Endodermal cell (in vitro differentiated cells): ENCODE measurements at regions not wholly inside any gene's neighbourhood (a gene's known extent, or its start where the extent isn't known, plus 50 kb on each side); places are given as distances from the start of the nearest gene placed in this dataset.

Source experiments
- DNase-seq: peaks from one replicate; pipeline ENCODE4 v3.0.0-alpha.2; 2017
- H3K27ac ChIP-seq: 2 replicates; pipeline ENCODE4 v1.5.1; 2013; ENCODE audit warnings: mild to moderate bottlenecking, low read depth, low read length, moderate library complexity
- H3K27me3 ChIP-seq: 2 replicates; pipeline ENCODE4 v1.6.1; 2013; ENCODE audit warnings: mild to moderate bottlenecking, low read length, moderate library complexity; ENCODE audit not compliant: insufficient read depth, control insufficient read depth, poor library complexity, severe bottlenecking
- H3K36me3 ChIP-seq: 2 replicates; pipeline ENCODE4 v1.7.0; 2013; ENCODE audit warnings: mild to moderate bottlenecking, low read length, moderate library complexity; ENCODE audit not compliant: control insufficient read depth, insufficient read depth
- H3K4me1 ChIP-seq: one replicate; pipeline ENCODE4 v1.7.0; 2013; ENCODE audit warnings: low read length; ENCODE audit not compliant: control insufficient read depth, insufficient read depth
- H3K4me3 ChIP-seq: 2 replicates; pipeline ENCODE4 v1.5.1; 2013; ENCODE audit warnings: mild to moderate bottlenecking, low read length, moderate library complexity
- H3K9ac ChIP-seq: 2 replicates; pipeline ENCODE4 v1.6.1; 2013; ENCODE audit warnings: mild to moderate bottlenecking, low read length, moderate library complexity; ENCODE audit not compliant: poor library complexity, severe bottlenecking; ENCODE audit errors: extremely low read depth
- H3K9me3 ChIP-seq: 2 replicates; pipeline ENCODE4 v1.6.1; 2013; ENCODE audit warnings: mild to moderate bottlenecking, low read length, moderate library complexity; ENCODE audit not compliant: control insufficient read depth
- H3K27ac Mint-ChIP-seq: 2 replicates; pipeline ENCODE4 v1.8.0; 2020; ENCODE audit warnings: mixed read lengths
- H3K27me3 Mint-ChIP-seq: 2 replicates; pipeline ENCODE4 v1.8.0; 2021; ENCODE audit warnings: mild to moderate bottlenecking, mixed read lengths; ENCODE audit not compliant: insufficient read depth
- H3K36me3 Mint-ChIP-seq: 2 replicates; pipeline ENCODE4 v1.8.0; 2020; ENCODE audit warnings: low read depth, mixed read lengths
- H3K4me1 Mint-ChIP-seq: 2 replicates; pipeline ENCODE4 v1.8.0; 2020; ENCODE audit warnings: mixed read lengths
- H3K4me3 Mint-ChIP-seq: 2 replicates; pipeline ENCODE4 v1.8.0; 2020; ENCODE audit warnings: mild to moderate bottlenecking, moderate library complexity, mixed read lengths
- H3K9me3 Mint-ChIP-seq: 2 replicates; pipeline ENCODE4 v1.8.0; 2020; ENCODE audit warnings: mild to moderate bottlenecking, mixed read lengths
- WGBS, 2 experiments: methylation state at CpG; one replicate each; pipeline versions ENCODE4 v1.1.5 to v1.1.7; 2013; ENCODE audit warnings: missing lambda C conversion rate in 2 of 2, mixed read lengths in 1 of 2; ENCODE audit not compliant: insufficient coverage in 1 of 2, insufficient read length in 1 of 2; 5-methylcytosine and 5-hydroxymethylcytosine counted together
- TF ChIP-seq, protein P1 (sequence below): fragments of 200-600 bp; sonication (generic); conservative IDR thresholded peaks from 2 replicates; pipeline ENCODE4 v1.5.0; 2021; ENCODE audit warnings: antibody characterized with exemption, mild to moderate bottlenecking

DNA sequence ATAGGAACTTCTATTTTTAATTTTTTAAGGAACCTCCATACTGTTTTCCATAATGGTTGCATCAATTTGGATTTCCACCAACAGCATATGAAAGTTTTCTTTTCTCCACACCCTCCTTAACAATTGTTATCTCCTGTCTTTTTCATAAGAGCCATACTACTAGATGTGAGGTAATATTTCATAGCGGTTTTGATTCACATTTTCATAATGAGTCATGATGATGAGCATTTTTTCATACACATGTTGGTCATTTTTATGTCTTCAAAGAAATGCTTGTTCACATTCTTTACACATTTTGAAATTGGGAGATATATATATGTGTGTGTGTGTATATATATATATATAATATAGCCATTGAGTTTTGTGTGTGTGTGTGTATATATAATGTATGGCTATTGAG is 420.3 kb upstream of the PCDH9 start:
- DNase-seq = no peak

DNA sequence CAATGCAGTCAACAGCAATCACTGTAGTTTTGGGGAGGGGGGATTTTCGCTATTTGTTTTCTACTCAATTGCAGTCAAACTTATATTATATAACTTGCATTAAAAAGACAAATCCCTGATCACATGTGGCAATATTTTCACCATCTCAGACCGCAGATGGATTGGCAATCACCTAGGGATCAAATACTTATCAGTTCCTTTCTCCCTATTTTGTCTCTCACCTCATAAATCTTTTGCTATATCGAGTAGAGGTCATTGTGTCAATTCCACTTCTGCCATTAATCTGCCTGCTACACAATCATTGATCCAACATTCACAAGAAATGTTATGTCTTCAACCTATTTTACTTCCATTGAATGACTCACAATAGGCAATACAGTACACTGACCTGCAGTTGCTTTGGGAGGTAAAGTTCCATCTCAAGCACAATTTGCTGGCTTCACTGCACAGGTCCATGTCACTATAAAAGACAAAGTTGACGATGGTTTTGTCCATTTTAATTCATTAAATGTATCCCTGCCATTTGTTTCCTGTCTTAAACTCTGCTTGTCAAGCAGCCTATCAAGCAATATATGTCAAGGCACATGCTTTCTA is 415.8 kb upstream of the PCDH9 start:
- H3K27me3 ChIP-seq = no peaks in the 10 kb centered on the region
- Mint-ChIP-seq H3K9me3 (no peaks in the 10 kb centered on the region), H3K4me1 (no peaks in the 10 kb centered on the region), H3K36me3 (no peaks in the 10 kb centered on the region), H3K4me3 (no peak overlapping the region), H3K27ac (no peak overlapping the region), H3K27me3 (no peaks in the 10 kb centered on the region)
- DNase-seq = no peak
- H3K27ac ChIP-seq = no peak overlapping the region
- H3K4me1 ChIP-seq = no peaks in the 10 kb centered on the region
- no peaks in the 10 kb centered on the region for H3K9me3 ChIP-seq
- WGBS, 2 experiments = 92 to 96% methylated on average over 3 of the region's 4 CpGs
- TF ChIP-seq, protein P1, sequence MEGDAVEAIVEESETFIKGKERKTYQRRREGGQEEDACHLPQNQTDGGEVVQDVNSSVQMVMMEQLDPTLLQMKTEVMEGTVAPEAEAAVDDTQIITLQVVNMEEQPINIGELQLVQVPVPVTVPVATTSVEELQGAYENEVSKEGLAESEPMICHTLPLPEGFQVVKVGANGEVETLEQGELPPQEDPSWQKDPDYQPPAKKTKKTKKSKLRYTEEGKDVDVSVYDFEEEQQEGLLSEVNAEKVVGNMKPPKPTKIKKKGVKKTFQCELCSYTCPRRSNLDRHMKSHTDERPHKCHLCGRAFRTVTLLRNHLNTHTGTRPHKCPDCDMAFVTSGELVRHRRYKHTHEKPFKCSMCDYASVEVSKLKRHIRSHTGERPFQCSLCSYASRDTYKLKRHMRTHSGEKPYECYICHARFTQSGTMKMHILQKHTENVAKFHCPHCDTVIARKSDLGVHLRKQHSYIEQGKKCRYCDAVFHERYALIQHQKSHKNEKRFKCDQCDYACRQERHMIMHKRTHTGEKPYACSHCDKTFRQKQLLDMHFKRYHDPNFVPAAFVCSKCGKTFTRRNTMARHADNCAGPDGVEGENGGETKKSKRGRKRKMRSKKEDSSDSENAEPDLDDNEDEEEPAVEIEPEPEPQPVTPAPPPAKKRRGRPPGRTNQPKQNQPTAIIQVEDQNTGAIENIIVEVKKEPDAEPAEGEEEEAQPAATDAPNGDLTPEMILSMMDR = no peak
- H3K36me3 ChIP-seq = no peaks in the 10 kb centered on the region
- no peak overlapping the region for H3K4me3 ChIP-seq
- H3K9ac ChIP-seq = no peak overlapping the region

More for the DNA sequence above, 420.3 kb upstream of the PCDH9 start:
- H3K36me3 ChIP-seq = no peaks in the 10 kb centered on the region
- peaks cover 7% of the 10 kb centered on the region for H3K4me1 ChIP-seq
- WGBS, 2 experiments = 100% methylated on average over 1 of the region's 1 CpG; no CpG with 5 or more reads in 1 of the 2 experiments
- no peak overlapping the region for H3K9ac ChIP-seq
- Mint-ChIP-seq H3K4me1 (peaks cover 2% of the 10 kb centered on the region), H3K4me3 (no peak overlapping the region), H3K27ac (no peak overlapping the region), H3K27me3 (no peaks in the 10 kb centered on the region), H3K36me3 (no peaks in the 10 kb centered on the region), H3K9me3 (no peaks in the 10 kb centered on the region)
- H3K9me3 ChIP-seq = no peaks in the 10 kb centered on the region
- H3K27me3 ChIP-seq = no peaks in the 10 kb centered on the region
- H3K4me3 ChIP-seq = no peak overlapping the region
- TF ChIP-seq, protein P1 = no peak
- no peak overlapping the region for H3K27ac ChIP-seq

DNA sequence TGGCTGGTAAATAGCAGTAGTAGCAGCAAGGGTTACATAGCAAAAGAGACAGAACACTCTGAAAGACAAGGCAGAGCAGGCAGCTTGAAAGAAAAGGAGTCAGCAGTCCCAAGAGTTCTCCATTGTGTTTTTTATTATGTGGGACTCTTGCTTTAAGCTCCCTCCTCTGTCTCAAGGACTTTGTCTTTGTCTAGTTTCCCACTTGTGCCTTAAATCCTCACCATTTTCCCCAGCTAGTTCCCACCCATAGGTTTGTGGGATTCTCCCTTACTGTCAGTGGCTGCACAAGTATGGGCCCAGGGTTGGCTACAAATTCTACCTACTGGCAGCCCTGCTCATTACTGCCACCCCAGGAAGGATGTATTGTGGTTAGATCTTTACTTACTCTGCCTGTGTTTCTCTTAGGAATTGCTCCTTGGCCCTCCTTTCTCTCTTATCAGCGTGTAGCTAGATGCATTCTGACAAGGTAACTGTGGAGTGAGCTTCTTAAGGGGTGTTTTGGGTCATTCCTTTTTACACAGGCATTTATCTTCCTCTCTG is 413.4 kb upstream of the PCDH9 start:
- Mint-ChIP-seq H3K4me1 (no peaks in the 10 kb centered on the region), H3K4me3 (no peak overlapping the region), H3K36me3 (no peaks in the 10 kb centered on the region), H3K27ac (no peak overlapping the region), H3K27me3 (no peaks in the 10 kb centered on the region), H3K9me3 (no peaks in the 10 kb centered on the region)
- Histone ChIP-seq H3K4me1 (no peaks in the 10 kb centered on the region), H3K36me3 (no peaks in the 10 kb centered on the region), H3K9me3 (no peaks in the 10 kb centered on the region), H3K27ac (no peak overlapping the region), H3K27me3 (no peaks in the 10 kb centered on the region), H3K4me3 (no peak overlapping the region), H3K9ac (no peak overlapping the region)
- WGBS, 2 experiments = no CpG with 5 or more reads among the region's 1 CpG
- peak; percentile 72 for DNase-seq
- TF ChIP-seq, protein P1 = peak; percentile 71
